Mesenchymal stem cell (in vitro differentiated cells and primary cell): ENCODE measurements at regions not wholly inside any gene's neighbourhood (a gene's known extent, or its start where the extent isn't known, plus 50 kb on each side); places are given as distances from the start of the nearest gene placed in this dataset.
"Not testable (repeated sequence)": the region's sequence is repeated elsewhere in the genome, so short reads cannot be mapped to it uniquely, and the experiment has no call there.

Experiments used
- DNase-seq: peaks from one replicate; pipeline ENCODE4 v3.0.0-alpha.2; 2013
- H2AFZ ChIP-seq: one replicate; pipeline ENCODE4 v1.6.1; 2013; ENCODE audit warnings: low read depth, mild to moderate bottlenecking, control low read depth, inconsistent platforms, low read length, moderate library complexity
- H2AK5ac ChIP-seq: 2 replicates; pipeline ENCODE4 v1.6.1; 2013; ENCODE audit warnings: low read length, moderate library complexity, mild to moderate bottlenecking, inconsistent platforms; ENCODE audit not compliant: severe bottlenecking
- H2BK120ac ChIP-seq: one replicate; pipeline ENCODE4 v1.6.1; 2013; ENCODE audit warnings: low read depth, mild to moderate bottlenecking, inconsistent platforms, low read length, moderate library complexity
- H2BK12ac ChIP-seq, 2 experiments: one replicate each; pipeline ENCODE4 v1.6.1; 2013; ENCODE audit warnings: inconsistent platforms in 2 of 2, low read length in 2 of 2, mild to moderate bottlenecking in 2 of 2, moderate library complexity in 2 of 2, control low read depth in 1 of 2
- H2BK15ac ChIP-seq: one replicate; pipeline ENCODE4 v1.6.1; 2013; ENCODE audit warnings: mild to moderate bottlenecking, low read depth, inconsistent platforms; ENCODE audit not compliant: poor library complexity, severe bottlenecking
- H2BK5ac ChIP-seq: 2 replicates; pipeline ENCODE4 v1.6.1; 2013; ENCODE audit warnings: low read depth, mild to moderate bottlenecking, low read length, control low read depth, inconsistent platforms; ENCODE audit not compliant: poor library complexity, severe bottlenecking
- H3K14ac ChIP-seq, 2 experiments: one replicate each; pipeline ENCODE4 v1.6.1; 2013; ENCODE audit warnings: inconsistent platforms in 2 of 2, low read length in 2 of 2, control low read depth in 1 of 2, mild to moderate bottlenecking in 1 of 2, moderate library complexity in 1 of 2
- H3K18ac ChIP-seq, 2 experiments: one replicate each; pipeline ENCODE4 v1.6.1; 2013; ENCODE audit warnings: inconsistent platforms in 2 of 2, low read length in 2 of 2, control low read depth in 1 of 2, low read depth in 1 of 2, mild to moderate bottlenecking in 1 of 2
- H3K23ac ChIP-seq, 2 experiments: one replicate each; pipeline ENCODE4 v1.6.1; 2013; ENCODE audit warnings: inconsistent platforms in 2 of 2, low read length in 2 of 2, mild to moderate bottlenecking in 2 of 2, moderate library complexity in 2 of 2, control low read depth in 1 of 2
- H3K27ac ChIP-seq: 2 replicates; pipeline ENCODE4 v1.5.1; 2013; ENCODE audit warnings: mild to moderate bottlenecking, moderate library complexity, low read length, control low read depth, inconsistent platforms; ENCODE audit not compliant: poor library complexity, severe bottlenecking
- H3K27me3 ChIP-seq, 2 experiments: 2 replicates each; pipeline versions ENCODE4 v1.6.1 to v1.7.0; 2013; ENCODE audit warnings: low read length in 2 of 2, mild to moderate bottlenecking in 2 of 2, moderate library complexity in 2 of 2, control low read depth in 1 of 2, inconsistent platforms in 1 of 2; ENCODE audit not compliant: control insufficient read depth in 1 of 2, insufficient read depth in 1 of 2
- H3K36me3 ChIP-seq, 2 experiments: 2 replicates each; pipeline versions ENCODE4 v1.6.1 to v1.7.0; 2013; ENCODE audit warnings: low read length in 2 of 2, control low read depth in 1 of 2, inconsistent platforms in 1 of 2, low read depth in 1 of 2, mild to moderate bottlenecking in 1 of 2; ENCODE audit not compliant: insufficient read depth in 2 of 2, control insufficient read depth in 1 of 2
- H3K4ac ChIP-seq, 2 experiments: one replicate each; pipeline ENCODE4 v1.6.1; 2013; ENCODE audit warnings: inconsistent platforms in 2 of 2, low read length in 2 of 2, mild to moderate bottlenecking in 2 of 2, moderate library complexity in 2 of 2, control low read depth in 1 of 2, low read depth in 1 of 2
- H3K4me1 ChIP-seq: 2 replicates; pipeline ENCODE4 v1.6.1; 2013; ENCODE audit warnings: low read depth, low read length, control low read depth; ENCODE audit not compliant: control insufficient read depth, insufficient read depth
- H3K4me2 ChIP-seq: 2 replicates; pipeline ENCODE4 v1.6.1; 2013; ENCODE audit warnings: low read length, mild to moderate bottlenecking, inconsistent platforms; ENCODE audit not compliant: poor library complexity, severe bottlenecking
- H3K4me3 ChIP-seq, 2 experiments: 2 replicates each; pipeline versions ENCODE4 v1.5.1 to v1.7.0; 2013; ENCODE audit warnings: low read length in 2 of 2, mild to moderate bottlenecking in 2 of 2, control low read depth in 1 of 2, low read depth in 1 of 2; ENCODE audit not compliant: insufficient read depth in 1 of 2
- H3K79me1 ChIP-seq: replicated peaks from 2 replicates; pipeline ENCODE4 v1.6.1; 2013; ENCODE audit warnings: mild to moderate bottlenecking, control low read depth, low read length, inconsistent platforms; ENCODE audit not compliant: poor library complexity, severe bottlenecking
- H3K9ac ChIP-seq: 2 replicates; pipeline ENCODE4 v1.7.0; 2013; ENCODE audit warnings: mild to moderate bottlenecking, low read length, moderate library complexity
- H3K9me3 ChIP-seq: 2 replicates; pipeline ENCODE4 v1.7.0; 2013; ENCODE audit warnings: mild to moderate bottlenecking, low read length; ENCODE audit not compliant: control insufficient read depth
- H4K8ac ChIP-seq: one replicate; pipeline ENCODE4 v1.6.1; 2013; ENCODE audit warnings: inconsistent platforms, mild to moderate bottlenecking, low read length, moderate library complexity
- H4K91ac ChIP-seq: one replicate; pipeline ENCODE4 v1.6.1; 2013; ENCODE audit warnings: mild to moderate bottlenecking, low read length, inconsistent platforms
- WGBS: methylation state at CpG from one replicate; pipeline ENCODE4 v1.1.7; 2013; ENCODE audit warnings: mixed read lengths; 5-methylcytosine and 5-hydroxymethylcytosine counted together

GRCh38 chr3:125774433-125775034 lies 179.2 kb upstream of the OSBPL11 start:
- H2AK5ac ChIP-seq, H4K8ac ChIP-seq, H3K27me3 ChIP-seq: not testable (repeated sequence)

GRCh38 chr3:125775106-125775505 lies 179.8 kb upstream of the OSBPL11 start:
- H3K27me3 ChIP-seq, H3K18ac ChIP-seq, DNase-seq, H2BK15ac ChIP-seq, H3K4ac ChIP-seq, H3K79me1 ChIP-seq, H3K14ac ChIP-seq, H3K4me2 ChIP-seq, H2BK120ac ChIP-seq, H3K4me1 ChIP-seq, H2AFZ ChIP-seq, H3K9me3 ChIP-seq, H4K91ac ChIP-seq, H3K23ac ChIP-seq, H4K8ac ChIP-seq, H2BK12ac ChIP-seq, H3K4me3 ChIP-seq, H3K9ac ChIP-seq, H3K27ac ChIP-seq, H2AK5ac ChIP-seq, H3K36me3 ChIP-seq, H2BK5ac ChIP-seq: not testable (repeated sequence)
- no CpG with 5 or more reads among the region's 3 CpGs for WGBS

More at GRCh38 chr3:125774433-125775034, 179.2 kb upstream of the OSBPL11 start:
- H3K36me3 ChIP-seq, H2BK5ac ChIP-seq, H3K4me3 ChIP-seq, H3K14ac ChIP-seq, DNase-seq, H3K79me1 ChIP-seq, H2AFZ ChIP-seq, H3K18ac ChIP-seq, H2BK120ac ChIP-seq, H3K23ac ChIP-seq, H2BK15ac ChIP-seq, H3K4me1 ChIP-seq, H3K4me2 ChIP-seq, H3K27ac ChIP-seq, H3K9ac ChIP-seq, H3K4ac ChIP-seq, H4K91ac ChIP-seq, H3K9me3 ChIP-seq, H2BK12ac ChIP-seq: not testable (repeated sequence)
- 100% methylated on average over 2 of the region's 7 CpGs for WGBS

GRCh38 chr3:125775606-125776294 lies 180.5 kb upstream of the OSBPL11 start:
- not testable (repeated sequence) for H3K4me1 ChIP-seq, H2BK12ac ChIP-seq, H2AFZ ChIP-seq, H2BK120ac ChIP-seq, DNase-seq, H3K79me1 ChIP-seq, H4K91ac ChIP-seq, H2BK5ac ChIP-seq, H3K4ac ChIP-seq, H2AK5ac ChIP-seq, H3K27me3 ChIP-seq, H3K18ac ChIP-seq, H3K9ac ChIP-seq, H3K14ac ChIP-seq, H4K8ac ChIP-seq, H3K4me2 ChIP-seq, H2BK15ac ChIP-seq, H3K27ac ChIP-seq, H3K36me3 ChIP-seq, H3K23ac ChIP-seq, H3K4me3 ChIP-seq, H3K9me3 ChIP-seq
- WGBS, result 66% methylated on average over 6 of the region's 7 CpGs

GRCh38 chr3:125779276-125779675 lies 184.0 kb upstream of the OSBPL11 start:
- H3K4me1 ChIP-seq, H2AFZ ChIP-seq, H3K79me1 ChIP-seq, H3K4me3 ChIP-seq, H2BK12ac ChIP-seq, H3K27me3 ChIP-seq, H3K9me3 ChIP-seq, H4K91ac ChIP-seq, H3K36me3 ChIP-seq, H2BK5ac ChIP-seq, H2BK15ac ChIP-seq, H3K4me2 ChIP-seq, H2BK120ac ChIP-seq, H3K14ac ChIP-seq, H3K18ac ChIP-seq, H3K4ac ChIP-seq, H3K9ac ChIP-seq, H4K8ac ChIP-seq, H2AK5ac ChIP-seq, H3K23ac ChIP-seq, H3K27ac ChIP-seq, DNase-seq: not testable (repeated sequence)
- WGBS, result 20% methylated on average over 1 of the region's 1 CpG
